ENCODE measurements at regions not wholly inside any gene's neighbourhood (a gene's known extent, or its start where the extent isn't known, plus 50 kb on each side); places are given as distances from the start of the nearest gene placed in this dataset.

DNA sequence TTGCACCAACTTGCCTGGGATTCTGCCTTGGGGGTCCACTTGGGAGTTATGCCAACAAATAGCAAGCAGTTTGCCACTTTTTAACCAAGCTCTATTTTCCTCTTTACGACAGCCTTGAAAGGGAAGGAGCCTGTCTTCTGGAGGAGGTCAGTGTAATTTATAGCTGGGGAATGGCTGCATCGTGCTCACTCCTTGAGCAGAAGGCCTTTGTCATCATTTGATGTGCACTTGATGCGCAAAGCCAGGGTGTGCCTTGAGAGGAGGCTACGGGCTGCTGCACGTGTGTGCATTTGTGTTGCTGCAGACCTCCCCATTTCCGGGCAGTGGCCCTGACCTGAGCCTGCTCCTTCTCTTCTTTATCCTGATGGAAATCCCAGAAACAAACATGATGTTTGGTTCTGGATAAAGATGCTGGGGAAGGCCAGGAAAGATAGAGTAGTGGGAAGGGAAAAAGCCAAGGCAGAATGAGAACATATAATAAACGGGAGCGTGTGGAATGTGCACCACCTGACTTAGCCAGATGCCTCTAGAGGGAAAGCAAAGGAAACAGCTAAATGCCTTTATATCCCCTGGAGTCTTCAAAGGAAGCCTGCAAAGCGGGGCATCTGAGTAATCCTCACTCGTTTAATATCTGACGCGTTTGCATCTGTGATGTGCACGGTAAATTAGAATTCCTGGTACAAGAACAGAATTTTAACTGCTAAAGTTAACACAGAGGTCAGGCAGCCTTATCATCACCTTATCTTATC lies 68.3 kb upstream of the ZNF521 start:
- TF ChIP-seq POLR2AphosphoS5 (IDR thresholded peaks at IDR 0.05; ENCODE audit: low read depth, low read length): no peak
- no peak for TF ChIP-seq POLR2A (IDR thresholded peaks at IDR 0.05; ENCODE audit: low read depth, low read length)

Data from GM12892 (cell line).